GM23338 (cell line): ENCODE measurements at regions not wholly inside any gene's neighbourhood (a gene's known extent, or its start where the extent isn't known, plus 50 kb on each side); places are given as distances from the start of the nearest gene placed in this dataset.

Source experiments
- ATAC-seq: fragments of 200-7000 bp; cut with Tn5 transposase; 3 replicates; pipeline ENCODE4 v1.9.1; 2020
- DNase-seq: peaks from one replicate; pipeline ENCODE4 v3.0.0-alpha.2; 2015; ENCODE audit warnings: low spot score
- H2AFZ ChIP-seq: fragments of 200-600 bp; sonication (generic); 2 replicates; pipeline ENCODE4 v1.8.0; 2016; ENCODE audit warnings: antibody characterized with exemption, mild to moderate bottlenecking, moderate library complexity
- H3F3A ChIP-seq: fragments of 200-600 bp; sonication (generic); replicated peaks from 2 replicates; pipeline ENCODE4 v1.8.0; 2017; ENCODE audit warnings: antibody characterized with exemption, mixed run types, low read depth
- H3K27ac ChIP-seq: fragments of 200-600 bp; sonication (generic); 2 replicates; pipeline ENCODE4 v1.6.1; 2016; ENCODE audit warnings: low read depth
- H3K27me3 ChIP-seq: fragments of 200-600 bp; sonication (generic); 2 replicates; pipeline ENCODE4 v1.8.0; 2016; ENCODE audit warnings: mild to moderate bottlenecking, mixed run types, moderate library complexity; ENCODE audit not compliant: insufficient read depth
- H3K36me3 ChIP-seq: fragments of 200-600 bp; sonication (generic); 2 replicates; pipeline ENCODE4 v1.8.0; 2016; ENCODE audit warnings: mild to moderate bottlenecking; ENCODE audit not compliant: insufficient read depth
- H3K4me1 ChIP-seq: fragments of 200-600 bp; sonication (generic); 2 replicates; pipeline ENCODE4 v1.8.0; 2016; ENCODE audit warnings: mild to moderate bottlenecking, moderate library complexity; ENCODE audit not compliant: insufficient read depth
- H3K4me2 ChIP-seq: fragments of 200-600 bp; sonication (generic); 2 replicates; pipeline ENCODE4 v1.7.1; 2017; ENCODE audit warnings: mixed run types
- H3K4me3 ChIP-seq: fragments of 200-600 bp; sonication (generic); 2 replicates; pipeline ENCODE4 v1.6.1; 2016; ENCODE audit warnings: mixed run types
- H3K79me2 ChIP-seq: fragments of 200-600 bp; sonication (generic); replicated peaks from 2 replicates; pipeline ENCODE4 v1.8.0; 2017; ENCODE audit warnings: mild to moderate bottlenecking; ENCODE audit not compliant: insufficient read depth
- H3K9me2 ChIP-seq: fragments of 200-600 bp; sonication (generic); 2 replicates; pipeline ENCODE4 v1.8.0; 2017; ENCODE audit not compliant: insufficient read depth
- H4K20me1 ChIP-seq: fragments of 200-600 bp; sonication (generic); replicated peaks from 2 replicates; pipeline ENCODE4 v1.8.0; 2017; ENCODE audit warnings: mild to moderate bottlenecking; ENCODE audit not compliant: insufficient read depth
- H3K27ac Mint-ChIP-seq: 2 replicates; pipeline ENCODE4 v1.8.0; 2020; ENCODE audit warnings: inconsistent platforms, mild to moderate bottlenecking, moderate library complexity, mixed read lengths
- H3K27me3 Mint-ChIP-seq: 3 replicates; pipeline ENCODE4 v1.8.0; 2022; ENCODE audit warnings: low read depth, mild to moderate bottlenecking, moderate library complexity, mixed read lengths, inconsistent platforms; ENCODE audit not compliant: insufficient read depth, poor library complexity
- H3K36me3 Mint-ChIP-seq: 3 replicates; pipeline ENCODE4 v1.8.0; 2021; ENCODE audit warnings: low read depth, mild to moderate bottlenecking, inconsistent platforms, moderate library complexity, mixed read lengths
- H3K4me1 Mint-ChIP-seq: 3 replicates; pipeline ENCODE4 v1.8.0; 2020; ENCODE audit warnings: mild to moderate bottlenecking, inconsistent platforms, mixed read lengths
- H3K4me3 Mint-ChIP-seq: 3 replicates; pipeline ENCODE4 v1.8.0; 2021; ENCODE audit warnings: moderate library complexity, mild to moderate bottlenecking, inconsistent platforms, mixed read lengths
- H3K9me3 Mint-ChIP-seq: 3 replicates; pipeline ENCODE4 v1.8.0; 2020; ENCODE audit warnings: moderate library complexity, mild to moderate bottlenecking, inconsistent platforms, mixed read lengths
- CREB1 ChIP-seq: fragments of 250-450 bp; sonication (Bioruptor Pico); IDR thresholded peaks from 2 replicates; pipeline ENCODE4 v1.5.0; 2020; ENCODE audit warnings: low read depth, mild to moderate bottlenecking, moderate library complexity
- ETS1 ChIP-seq: IDR thresholded peaks from 2 replicates; pipeline ENCODE4 v1.6.1; 2016; ENCODE audit warnings: antibody characterized with exemption
- EZH2 ChIP-seq: fragments of 200-600 bp; sonication (generic); IDR thresholded peaks from one replicate; pipeline ENCODE4 v1.8.0; 2017; ENCODE audit warnings: antibody characterized with exemption, mild to moderate bottlenecking, low read depth; ENCODE audit not compliant: unreplicated experiment
- EZH2phosphoT487 ChIP-seq: fragments of 200-600 bp; sonication (generic); IDR thresholded peaks from one replicate; pipeline ENCODE4 v1.8.1; 2018; ENCODE audit warnings: antibody characterized with exemption; ENCODE audit not compliant: unreplicated experiment
- JUNB ChIP-seq: IDR thresholded peaks from one replicate; pipeline ENCODE4 v1.6.1; 2016; ENCODE audit warnings: antibody characterized with exemption; ENCODE audit not compliant: unreplicated experiment
- NANOG ChIP-seq: IDR thresholded peaks from 2 replicates; pipeline ENCODE4 v1.6.1; 2016; ENCODE audit warnings: antibody characterized with exemption, borderline replicate concordance
- POLR2AphosphoS5 ChIP-seq: IDR thresholded peaks from 2 replicates; pipeline ENCODE4 v1.6.1; 2016; ENCODE audit warnings: antibody characterized with exemption, low read depth
- REST ChIP-seq: IDR thresholded peaks from one replicate; pipeline ENCODE4 v1.6.1; 2018; ENCODE audit warnings: antibody characterized with exemption; ENCODE audit not compliant: unreplicated experiment
- STAT1 ChIP-seq: IDR thresholded peaks from one replicate; pipeline ENCODE4 v1.6.1; 2016; ENCODE audit warnings: antibody characterized with exemption; ENCODE audit not compliant: unreplicated experiment
- ZNF114 ChIP-seq: fragments of 250-450 bp; sonication (Bioruptor Pico); IDR thresholded peaks from 2 replicates; pipeline ENCODE4 v1.5.0; 2020; ENCODE audit warnings: mild to moderate bottlenecking, moderate library complexity
- ZNF331 ChIP-seq: fragments of 250-450 bp; sonication (Bioruptor Pico); IDR thresholded peaks from 2 replicates; pipeline ENCODE4 v1.5.0; 2020; ENCODE audit warnings: low read depth, mild to moderate bottlenecking, moderate library complexity
- TF ChIP-seq, protein P1 (sequence below), 2 experiments: fragments of 200-600 bp in 1 of 2; sonication (generic) in 1 of 2; conservative IDR thresholded peaks; 2 replicates each; pipeline versions ENCODE4 v1.5.1 to v1.6.1; 2016 to 2017; ENCODE audit warnings: antibody characterized with exemption in 2 of 2, low read depth in 2 of 2, mild to moderate bottlenecking in 2 of 2, moderate library complexity in 1 of 2
- TF ChIP-seq, protein P2 (sequence below): fragments of 250-450 bp; sonication (Bioruptor Pico); IDR thresholded peaks from 2 replicates; pipeline ENCODE4 v1.5.0; 2020; ENCODE audit warnings: mild to moderate bottlenecking, moderate library complexity

- Mint-ChIP-seq H3K4me3 (no peak overlapping the region), H3K9me3 (no peaks in the 10 kb centered on the region; the same call in 1 of the 3 replicates), H3K4me1 (peaks cover 2% of the 10 kb centered on the region; the same call in 1 of the 3 replicates), H3K27ac (no peak overlapping the region), H3K36me3 (no peaks in the 10 kb centered on the region), H3K27me3 (no peaks in the 10 kb centered on the region)
- no peaks in the 10 kb centered on the region for H3K4me1 ChIP-seq
- H2AFZ ChIP-seq: no peak overlapping the region
- H3K27me3 ChIP-seq: no peaks in the 10 kb centered on the region
- no peak overlapping the region for H3K4me3 ChIP-seq
- H3F3A ChIP-seq: no peaks in the 10 kb centered on the region
- H3K27ac ChIP-seq: no peak overlapping the region
- H3K4me2 ChIP-seq: no peak overlapping the region
- H3K9me2 ChIP-seq: peaks cover 3% of the 10 kb centered on the region
- TF ChIP-seq JUNB (no peak), ZNF331 (CRISPR knock-in tag) (no peak), REST (no peak), NANOG (no peak), EZH2phosphoT487 (no peak), CREB1 (CRISPR knock-in tag) (no peak), ETS1 (no peak), POLR2AphosphoS5 (no peak), ZNF114 (no peak), STAT1 (no peak), EZH2 (no peak)
- TF ChIP-seq, protein P1, sequence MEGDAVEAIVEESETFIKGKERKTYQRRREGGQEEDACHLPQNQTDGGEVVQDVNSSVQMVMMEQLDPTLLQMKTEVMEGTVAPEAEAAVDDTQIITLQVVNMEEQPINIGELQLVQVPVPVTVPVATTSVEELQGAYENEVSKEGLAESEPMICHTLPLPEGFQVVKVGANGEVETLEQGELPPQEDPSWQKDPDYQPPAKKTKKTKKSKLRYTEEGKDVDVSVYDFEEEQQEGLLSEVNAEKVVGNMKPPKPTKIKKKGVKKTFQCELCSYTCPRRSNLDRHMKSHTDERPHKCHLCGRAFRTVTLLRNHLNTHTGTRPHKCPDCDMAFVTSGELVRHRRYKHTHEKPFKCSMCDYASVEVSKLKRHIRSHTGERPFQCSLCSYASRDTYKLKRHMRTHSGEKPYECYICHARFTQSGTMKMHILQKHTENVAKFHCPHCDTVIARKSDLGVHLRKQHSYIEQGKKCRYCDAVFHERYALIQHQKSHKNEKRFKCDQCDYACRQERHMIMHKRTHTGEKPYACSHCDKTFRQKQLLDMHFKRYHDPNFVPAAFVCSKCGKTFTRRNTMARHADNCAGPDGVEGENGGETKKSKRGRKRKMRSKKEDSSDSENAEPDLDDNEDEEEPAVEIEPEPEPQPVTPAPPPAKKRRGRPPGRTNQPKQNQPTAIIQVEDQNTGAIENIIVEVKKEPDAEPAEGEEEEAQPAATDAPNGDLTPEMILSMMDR (conservative IDR thresholded peaks at IDR 0.05; ENCODE audit: low read depth in 2 of 2): no peak
- TF ChIP-seq, protein P2, sequence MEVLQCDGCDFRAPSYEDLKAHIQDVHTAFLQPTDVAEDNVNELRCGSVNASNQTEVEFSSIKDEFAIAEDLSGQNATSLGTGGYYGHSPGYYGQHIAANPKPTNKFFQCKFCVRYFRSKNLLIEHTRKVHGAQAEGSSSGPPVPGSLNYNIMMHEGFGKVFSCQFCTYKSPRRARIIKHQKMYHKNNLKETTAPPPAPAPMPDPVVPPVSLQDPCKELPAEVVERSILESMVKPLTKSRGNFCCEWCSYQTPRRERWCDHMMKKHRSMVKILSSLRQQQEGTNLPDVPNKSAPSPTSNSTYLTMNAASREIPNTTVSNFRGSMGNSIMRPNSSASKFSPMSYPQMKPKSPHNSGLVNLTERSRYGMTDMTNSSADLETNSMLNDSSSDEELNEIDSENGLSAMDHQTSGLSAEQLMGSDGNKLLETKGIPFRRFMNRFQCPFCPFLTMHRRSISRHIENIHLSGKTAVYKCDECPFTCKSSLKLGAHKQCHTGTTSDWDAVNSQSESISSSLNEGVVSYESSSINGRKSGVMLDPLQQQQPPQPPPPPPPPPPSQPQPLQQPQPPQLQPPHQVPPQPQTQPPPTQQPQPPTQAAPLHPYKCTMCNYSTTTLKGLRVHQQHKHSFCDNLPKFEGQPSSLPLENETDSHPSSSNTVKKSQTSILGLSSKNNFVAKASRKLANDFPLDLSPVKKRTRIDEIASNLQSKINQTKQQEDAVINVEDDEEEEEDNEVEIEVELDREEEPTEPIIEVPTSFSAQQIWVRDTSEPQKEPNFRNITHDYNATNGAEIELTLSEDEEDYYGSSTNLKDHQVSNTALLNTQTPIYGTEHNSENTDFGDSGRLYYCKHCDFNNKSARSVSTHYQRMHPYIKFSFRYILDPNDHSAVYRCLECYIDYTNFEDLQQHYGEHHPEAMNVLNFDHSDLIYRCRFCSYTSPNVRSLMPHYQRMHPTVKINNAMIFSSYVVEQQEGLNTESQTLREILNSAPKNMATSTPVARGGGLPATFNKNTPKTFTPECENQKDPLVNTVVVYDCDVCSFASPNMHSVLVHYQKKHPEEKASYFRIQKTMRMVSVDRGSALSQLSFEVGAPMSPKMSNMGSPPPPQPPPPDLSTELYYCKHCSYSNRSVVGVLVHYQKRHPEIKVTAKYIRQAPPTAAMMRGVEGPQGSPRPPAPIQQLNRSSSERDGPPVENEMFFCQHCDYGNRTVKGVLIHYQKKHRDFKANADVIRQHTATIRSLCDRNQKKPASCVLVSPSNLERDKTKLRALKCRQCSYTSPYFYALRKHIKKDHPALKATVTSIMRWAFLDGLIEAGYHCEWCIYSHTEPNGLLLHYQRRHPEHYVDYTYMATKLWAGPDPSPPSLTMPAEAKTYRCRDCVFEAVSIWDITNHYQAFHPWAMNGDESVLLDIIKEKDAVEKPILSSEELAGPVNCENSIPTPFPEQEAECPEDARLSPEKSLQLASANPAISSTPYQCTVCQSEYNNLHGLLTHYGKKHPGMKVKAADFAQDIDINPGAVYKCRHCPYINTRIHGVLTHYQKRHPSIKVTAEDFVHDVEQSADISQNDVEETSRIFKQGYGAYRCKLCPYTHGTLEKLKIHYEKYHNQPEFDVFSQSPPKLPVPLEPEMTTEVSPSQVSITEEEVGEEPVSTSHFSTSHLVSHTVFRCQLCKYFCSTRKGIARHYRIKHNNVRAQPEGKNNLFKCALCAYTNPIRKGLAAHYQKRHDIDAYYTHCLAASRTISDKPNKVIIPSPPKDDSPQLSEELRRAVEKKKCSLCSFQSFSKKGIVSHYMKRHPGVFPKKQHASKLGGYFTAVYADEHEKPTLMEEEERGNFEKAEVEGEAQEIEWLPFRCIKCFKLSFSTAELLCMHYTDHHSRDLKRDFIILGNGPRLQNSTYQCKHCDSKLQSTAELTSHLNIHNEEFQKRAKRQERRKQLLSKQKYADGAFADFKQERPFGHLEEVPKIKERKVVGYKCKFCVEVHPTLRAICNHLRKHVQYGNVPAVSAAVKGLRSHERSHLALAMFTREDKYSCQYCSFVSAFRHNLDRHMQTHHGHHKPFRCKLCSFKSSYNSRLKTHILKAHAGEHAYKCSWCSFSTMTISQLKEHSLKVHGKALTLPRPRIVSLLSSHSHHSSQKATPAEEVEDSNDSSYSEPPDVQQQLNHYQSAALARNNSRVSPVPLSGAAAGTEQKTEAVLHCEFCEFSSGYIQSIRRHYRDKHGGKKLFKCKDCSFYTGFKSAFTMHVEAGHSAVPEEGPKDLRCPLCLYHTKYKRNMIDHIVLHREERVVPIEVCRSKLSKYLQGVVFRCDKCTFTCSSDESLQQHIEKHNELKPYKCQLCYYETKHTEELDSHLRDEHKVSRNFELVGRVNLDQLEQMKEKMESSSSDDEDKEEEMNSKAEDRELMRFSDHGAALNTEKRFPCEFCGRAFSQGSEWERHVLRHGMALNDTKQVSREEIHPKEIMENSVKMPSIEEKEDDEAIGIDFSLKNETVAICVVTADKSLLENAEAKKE: no peak
- H3K79me2 ChIP-seq: no peaks in the 10 kb centered on the region
- DNase-seq (no peak), ATAC-seq (no peak)
- H4K20me1 ChIP-seq: no peaks in the 10 kb centered on the region
- H3K36me3 ChIP-seq: no peaks in the 10 kb centered on the region
Observed at GRCh38 chr3:7879572-7879971, 622.1 kb upstream of the LMCD1 start.
